RWPE1 (cell line): ENCODE measurements at regions not wholly inside any gene's neighbourhood (a gene's known extent, or its start where the extent isn't known, plus 50 kb on each side); places are given as distances from the start of the nearest gene placed in this dataset.

Experiments used
- CTCF ChIA-PET: fragments of 350-600 bp; sonication (Branson Sonifier 250); formaldehyde crosslinking; extraction: SDS; loops from one replicate; lab custom pipeline; 2021; lab: Yijun Ruan, JAX
- POLR2A ChIA-PET: fragments of 400-600 bp; formaldehyde crosslinking; extraction: SDS; loops from one replicate; lab custom pipeline; 2020; ENCODE audit warnings: antibody characterized with exemption; ENCODE audit not compliant: low non-redundant PET; lab: Yijun Ruan, JAX
- DNase-seq: peaks from one replicate; pipeline ENCODE4 v3.0.0; 2012; ENCODE audit warnings: low spot score
- H3K27ac ChIP-seq: fragments of 450-650 bp; 2 replicates; pipeline ENCODE4 v1.5.1; 2017
- CTCF ChIP-seq: fragments of 450-650 bp; conservative IDR thresholded peaks from 2 replicates; pipeline ENCODE4 v1.5.1; 2017; ENCODE audit warnings: low read depth, mild to moderate bottlenecking

- TF ChIP-seq CTCF: no peak
- ChIA-PET CTCF (no interaction called here), POLR2A (no interaction called here)
- H3K27ac ChIP-seq: no peak overlapping the region
- no peak for DNase-seq
Measured at GRCh38 chr4:170306208-170306607, 216.5 kb upstream of the AADAT start.

GRCh38 chr4:170305627-170306026 is 215.9 kb upstream of the AADAT start:
- H3K27ac ChIP-seq: no peak overlapping the region
- DNase-seq: no peak
- POLR2A ChIA-PET: no interaction called here
- CTCF ChIA-PET: no interaction called here
- no peak for TF ChIP-seq CTCF

DNA sequence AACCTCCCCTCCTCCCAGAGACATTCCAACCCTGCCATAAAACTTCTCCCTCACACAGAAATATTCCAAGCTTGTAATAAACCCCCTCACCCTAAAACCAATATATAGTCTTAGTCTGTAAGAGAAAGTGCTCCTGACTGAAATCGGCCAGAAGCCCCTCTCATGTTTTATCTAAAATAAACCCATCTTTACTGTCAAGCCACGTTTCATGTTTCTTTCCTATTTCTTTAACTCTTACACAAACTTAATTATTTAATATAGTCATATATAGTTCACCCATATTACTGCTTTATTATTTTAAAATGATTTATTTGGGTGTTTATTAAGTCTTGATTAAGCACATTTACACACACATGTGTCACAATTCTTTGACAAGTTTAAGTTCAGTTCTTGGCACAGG is 191.3 kb upstream of the AADAT start:
- ChIA-PET POLR2A (no interaction called here), CTCF (interaction anchor here (0.6 kb wide), 1 partner anchor 345 kb away, joined by 3 read pairs; no protein-coding TSS in a partner anchor)
- no peak overlapping the region for H3K27ac ChIP-seq
- no peak for TF ChIP-seq CTCF
- no peak for DNase-seq

GRCh38 chr4:170278460-170278859 is 188.7 kb upstream of the AADAT start:
- DNase-seq: no peak
- no peak for TF ChIP-seq CTCF
- no peak overlapping the region for H3K27ac ChIP-seq
- POLR2A ChIA-PET: no interaction called here
- CTCF ChIA-PET: interaction anchor here (0.6 to 1.1 kb wide), 2 partner anchors 19 to 88 kb away, joined by 3 to 6 read pairs; no protein-coding TSS in a partner anchor

GRCh38 chr4:170274616-170275015 is 184.9 kb upstream of the AADAT start:
- DNase-seq: no peak
- POLR2A ChIA-PET: no interaction called here
- H3K27ac ChIP-seq: no peak overlapping the region
- TF ChIP-seq CTCF: no peak
- CTCF ChIA-PET: no interaction called here

GRCh38 chr4:170272959-170273358 is 183.2 kb upstream of the AADAT start:
- CTCF ChIA-PET: interaction anchor here (0.6 kb wide), 1 partner anchor 33 kb away, joined by 7 read pairs; no protein-coding TSS in a partner anchor

More at GRCh38 chr4:170272959-170273358, 183.2 kb upstream of the AADAT start:
- no peak for DNase-seq
- TF ChIP-seq CTCF: no peak
- POLR2A ChIA-PET: no interaction called here
- H3K27ac ChIP-seq: no peak overlapping the region
